HG02981 (cell line): ENCODE measurements at regions not wholly inside any gene's neighbourhood (a gene's known extent, or its start where the extent isn't known, plus 50 kb on each side); places are given as distances from the start of the nearest gene placed in this dataset.
"Not testable (repeated sequence)": the region's sequence is repeated elsewhere in the genome, so short reads cannot be mapped to it uniquely, and the experiment has no call there.

Experiments
- ATAC-seq: cut with Tn5 transposase; IDR thresholded peaks from one replicate; pipeline ENCODE4 v1.9.1; 2021; ENCODE audit warnings: mild to moderate bottlenecking, moderate library complexity; ENCODE audit not compliant: unreplicated experiment

- no peak for ATAC-seq
Observed at GRCh38 chr9:81083854-81084512, 605.4 kb downstream of the TLE1 start.

- no peak for ATAC-seq
Observed at GRCh38 chr9:81083067-81083466, 606.3 kb downstream of the TLE1 start.

- no peak for ATAC-seq
Observed at GRCh38 chr9:81082221-81082620, 607.1 kb downstream of the TLE1 start.

GRCh38 chr9:81080900-81081299 is 608.4 kb downstream of the TLE1 start:
- no peak for ATAC-seq

- no peak for ATAC-seq
Observed at GRCh38 chr9:81080185-81080584, 609.2 kb downstream of the TLE1 start.

- no peak for ATAC-seq
Observed at GRCh38 chr9:81079055-81079454, 610.3 kb downstream of the TLE1 start.

- no peak for ATAC-seq
Observed at GRCh38 chr9:81078555-81078954, 610.8 kb downstream of the TLE1 start.

- ATAC-seq, result peak; percentile 58
Observed at GRCh38 chr9:81077572-81077971, 611.8 kb downstream of the TLE1 start.

GRCh38 chr9:81076131-81076530 is 613.2 kb downstream of the TLE1 start:
- no peak for ATAC-seq

- no peak for ATAC-seq
Observed at GRCh38 chr9:81074221-81074620, 615.1 kb downstream of the TLE1 start.

GRCh38 chr9:81073821-81074220 is 615.5 kb downstream of the TLE1 start:
- ATAC-seq, result no peak

GRCh38 chr9:81072758-81073157 is 616.6 kb downstream of the TLE1 start:
- no peak for ATAC-seq

GRCh38 chr9:81071108-81071507 is 618.2 kb downstream of the TLE1 start:
- no peak for ATAC-seq

- ATAC-seq, result no peak
Observed at GRCh38 chr9:81070689-81071088, 618.7 kb downstream of the TLE1 start.

- ATAC-seq, result no peak
Observed at GRCh38 chr9:81069923-81070322, 619.4 kb downstream of the TLE1 start.

- no peak for ATAC-seq
Observed at GRCh38 chr9:81069038-81069795, 620.1 kb downstream of the TLE1 start.

GRCh38 chr9:81062995-81063394 is 626.4 kb downstream of the TLE1 start:
- not testable (repeated sequence) for ATAC-seq

GRCh38 chr9:81058782-81059181 is 630.6 kb downstream of the TLE1 start:
- ATAC-seq, result no peak

- no peak for ATAC-seq
Observed at GRCh38 chr9:81053298-81054025, 635.9 kb downstream of the TLE1 start.

GRCh38 chr9:81052846-81053245 is 636.5 kb downstream of the TLE1 start:
- ATAC-seq, result no peak

- no peak for ATAC-seq
Observed at GRCh38 chr9:81047280-81047679, 642.1 kb downstream of the TLE1 start.

- no peak for ATAC-seq
Observed at GRCh38 chr9:81045658-81046057, 643.7 kb downstream of the TLE1 start.
